CD1c-positive myeloid dendritic cell (primary cell): ENCODE measurements at regions not wholly inside any gene's neighbourhood (a gene's known extent, or its start where the extent isn't known, plus 50 kb on each side); places are given as distances from the start of the nearest gene placed in this dataset.

ENCODE experiments used
- DNase-seq: peaks from one replicate; pipeline ENCODE4 v3.0.0-alpha.2; 2016; ENCODE audit errors: extremely low spot score

DNA sequence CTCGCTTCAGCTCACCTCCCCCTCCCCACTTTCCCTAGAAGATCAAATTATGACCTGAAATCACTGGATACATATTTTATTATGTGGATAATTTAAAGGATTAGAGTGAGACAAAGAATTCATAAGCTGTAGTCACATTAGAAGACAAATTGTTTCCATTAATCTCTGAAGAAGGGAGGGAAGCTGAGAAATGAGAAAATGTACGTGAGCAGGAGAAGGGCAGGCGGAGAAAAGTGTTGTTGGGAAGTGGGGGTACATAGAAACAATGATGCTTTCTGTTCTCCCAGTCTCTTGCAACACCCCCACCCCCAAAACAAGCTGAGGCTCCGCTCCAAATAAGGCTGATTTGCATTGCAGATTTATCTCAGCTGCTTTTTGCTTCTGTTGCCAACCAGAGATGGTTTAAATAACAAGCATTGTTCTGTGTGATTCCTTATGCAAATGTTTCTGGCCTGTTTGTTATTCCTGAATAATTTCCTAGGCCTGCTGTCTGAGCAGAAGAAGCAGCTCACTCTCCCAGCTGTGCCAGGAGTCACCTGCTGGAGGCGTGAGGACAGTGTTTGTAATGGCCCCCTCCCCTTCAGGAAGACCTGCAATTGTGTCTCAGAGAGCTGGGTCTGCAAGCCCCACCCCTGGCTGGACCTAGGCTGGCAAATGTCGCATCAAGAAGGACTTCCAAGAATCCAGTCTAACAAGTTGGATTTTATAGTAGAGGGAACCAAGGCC is 121.8 kb upstream of the TNR start:
- DNase-seq, result no peak

- no peak for DNase-seq
Measured at GRCh38 chr1:175864625-175865024, 121.2 kb upstream of the TNR start.

DNA sequence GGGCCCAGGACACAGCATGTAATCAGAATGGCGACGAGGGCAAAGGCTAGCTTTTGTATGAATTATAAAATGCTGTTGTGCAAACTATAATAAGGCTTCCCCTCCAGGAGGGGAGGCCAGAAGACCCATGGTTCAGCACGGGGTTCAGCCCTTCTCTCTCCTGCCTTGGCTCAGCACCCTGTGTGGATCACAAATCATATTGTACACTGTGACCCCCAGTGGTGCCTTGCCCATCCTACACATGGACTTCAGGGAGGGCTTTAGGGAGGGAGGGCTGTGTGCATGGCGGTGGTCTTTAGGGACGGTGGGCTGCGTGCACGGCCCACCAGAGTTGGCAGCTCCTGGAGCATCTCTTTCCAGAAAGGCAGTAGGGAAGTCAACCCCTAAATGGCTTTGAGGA is 120.8 kb upstream of the TNR start:
- no peak for DNase-seq

GRCh38 chr1:175863299-175864050 is 120.1 kb upstream of the TNR start:
- no peak for DNase-seq

DNA sequence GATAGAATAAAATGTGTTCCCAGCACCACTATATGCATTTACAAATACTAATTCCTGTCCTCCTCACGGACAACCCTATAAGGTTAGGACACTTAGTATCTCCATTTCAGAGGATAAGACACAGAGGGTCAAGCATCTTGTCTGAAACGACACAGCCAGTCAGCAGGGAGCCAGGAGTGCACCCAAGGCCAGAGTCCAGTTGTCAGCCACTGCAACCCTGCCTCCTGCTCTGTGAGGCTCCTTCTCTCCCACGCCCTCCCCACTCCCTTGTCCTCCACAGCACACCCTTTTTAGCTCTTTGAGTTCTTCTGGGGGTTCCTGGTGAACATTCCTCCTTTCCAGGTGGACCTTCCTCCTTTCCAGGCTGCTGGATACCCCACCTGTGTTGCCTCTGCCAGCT is 119.0 kb upstream of the TNR start:
- DNase-seq, result no peak

- no peak for DNase-seq
Measured at GRCh38 chr1:175861626-175862367, 118.4 kb upstream of the TNR start.

GRCh38 chr1:175857756-175858155 is 114.4 kb upstream of the TNR start:
- DNase-seq, result no peak

DNA sequence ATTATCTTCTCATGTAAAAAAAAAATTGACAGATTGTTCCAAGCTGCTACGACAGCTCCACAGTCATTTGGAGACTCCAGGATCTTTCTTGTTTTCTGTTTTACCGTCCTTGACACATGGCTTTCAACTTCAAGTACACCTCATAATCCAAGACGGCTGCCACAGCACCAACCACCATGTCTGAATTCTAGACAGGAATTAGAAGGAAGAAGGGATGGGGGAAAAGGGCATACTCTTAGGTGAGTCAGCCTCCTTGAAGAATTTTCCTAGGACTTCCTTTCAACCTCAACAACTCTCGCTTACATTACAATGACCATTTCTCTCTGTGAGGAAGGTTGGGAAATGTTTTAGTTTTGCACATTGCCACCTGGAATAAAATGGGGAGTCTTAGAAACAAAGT is 110.3 kb upstream of the TNR start:
- no peak for DNase-seq

DNA sequence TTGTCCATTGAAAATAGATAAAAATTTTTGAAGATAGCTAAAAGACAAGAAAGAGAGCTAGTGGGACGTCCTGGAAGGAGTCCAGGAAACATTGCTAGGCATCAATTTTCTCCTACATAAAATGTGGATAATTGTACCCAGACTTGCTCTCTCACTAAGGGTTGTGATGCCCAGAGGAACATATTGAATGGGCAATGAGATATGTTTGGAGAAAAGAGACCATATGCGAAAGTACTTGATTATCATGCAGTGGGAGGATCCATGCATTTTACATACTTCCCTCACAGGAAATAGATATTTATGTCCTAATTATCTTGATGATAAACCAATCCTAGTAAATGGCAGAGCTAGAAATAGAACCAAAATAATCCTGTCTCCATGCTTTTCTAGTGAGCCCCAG is 108.4 kb upstream of the TNR start:
- DNase-seq, result no peak

DNA sequence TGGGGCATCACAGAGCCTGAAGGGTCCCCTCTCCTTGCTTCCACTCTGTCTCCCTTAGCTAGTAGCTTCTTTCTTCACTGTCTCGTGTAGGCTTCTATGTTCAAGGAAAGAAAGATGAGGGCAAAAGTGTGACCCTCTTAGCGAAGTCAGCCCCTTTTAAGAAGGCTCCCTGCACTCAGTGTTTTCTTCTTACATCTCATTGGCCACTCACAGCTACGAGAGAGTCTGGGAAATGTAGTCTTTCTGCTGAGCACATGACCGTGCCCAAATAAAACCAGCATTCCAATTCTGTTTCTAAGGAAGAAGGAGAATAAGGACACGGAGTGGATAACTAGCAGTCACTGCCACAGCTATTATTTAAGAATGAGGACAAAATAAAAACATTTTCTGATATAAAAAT is 104.9 kb upstream of the TNR start:
- DNase-seq, result no peak

GRCh38 chr1:175845985-175846384 is 102.6 kb upstream of the TNR start:
- no peak for DNase-seq

DNA sequence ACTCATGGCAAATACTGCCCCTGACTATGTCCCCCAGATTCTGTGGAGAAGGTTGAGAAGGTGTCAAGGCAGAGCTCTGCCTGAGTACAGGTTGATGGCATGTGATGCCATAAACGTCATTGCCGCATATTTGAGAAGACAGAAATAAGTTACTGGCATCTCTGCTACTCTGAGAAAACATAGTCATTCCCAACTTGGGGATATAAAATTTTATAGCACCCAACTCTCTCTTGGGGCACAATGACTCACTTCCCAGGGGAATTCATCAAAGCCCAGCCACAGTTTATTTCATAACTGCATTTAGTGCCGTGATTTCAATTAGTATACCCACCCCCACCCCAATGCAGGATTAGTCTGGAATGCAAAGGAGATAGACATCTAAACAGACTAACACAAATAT is 101.9 kb upstream of the TNR start:
- DNase-seq, result no peak

DNA sequence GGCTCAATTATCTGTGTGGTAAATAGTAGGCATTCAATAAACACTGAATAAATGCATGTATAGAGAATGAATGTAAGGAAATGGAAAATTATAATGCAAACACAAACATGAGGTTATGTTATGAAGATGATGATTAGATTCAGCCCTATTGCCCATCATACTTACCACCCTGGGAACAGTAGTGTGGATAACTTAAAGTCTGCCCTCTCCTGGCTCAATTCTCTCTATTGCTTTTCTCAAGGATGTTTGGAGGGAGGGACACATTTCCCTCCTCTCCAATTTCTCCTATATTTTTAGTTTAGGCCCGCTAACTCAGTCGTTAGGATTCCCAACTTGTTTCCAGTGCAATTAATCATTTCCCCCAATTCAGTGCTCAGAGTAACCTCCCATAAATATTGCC is 101.5 kb upstream of the TNR start:
- no peak for DNase-seq

DNA sequence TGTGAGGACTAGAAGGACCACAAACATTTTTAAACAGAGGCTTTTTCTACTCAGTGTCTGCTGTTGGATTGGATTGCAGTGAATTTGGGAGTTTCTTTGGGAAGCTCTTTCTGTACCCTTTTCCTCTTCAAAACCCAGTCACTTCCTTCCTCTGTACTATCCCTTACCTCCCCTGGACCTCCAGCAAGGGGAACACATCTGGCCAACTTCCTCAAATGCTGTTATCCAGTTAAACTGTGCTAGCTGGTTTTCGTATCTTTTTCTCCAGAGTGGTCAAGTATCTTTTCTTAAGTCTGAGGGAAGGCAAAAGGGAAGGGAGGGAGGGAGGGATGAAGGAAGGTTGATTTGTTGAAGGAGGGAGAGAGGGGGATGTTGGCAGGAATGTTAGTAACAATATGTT is 99.2 kb upstream of the TNR start:
- DNase-seq, result no peak

DNA sequence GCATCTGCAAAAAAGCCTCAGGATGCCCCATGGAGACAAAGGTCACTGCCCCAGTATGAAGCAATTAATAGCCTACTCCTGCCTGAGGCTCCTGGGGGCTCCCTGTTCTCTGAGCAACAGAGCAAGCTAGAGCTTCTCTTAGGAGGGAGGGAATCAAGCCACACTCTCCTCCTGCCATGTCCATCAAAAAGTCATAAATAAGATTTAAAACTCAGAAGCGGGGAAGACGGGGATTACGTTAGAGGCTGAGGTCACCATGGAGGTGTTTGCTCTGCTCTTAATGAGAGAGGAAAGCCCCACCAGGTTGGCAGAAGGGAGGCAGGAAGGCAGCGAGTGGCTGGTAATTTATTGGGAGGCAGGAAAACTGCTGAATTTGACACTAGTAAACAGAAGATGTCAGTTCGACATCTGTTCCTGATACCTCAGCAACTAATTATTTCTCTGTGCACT is 98.4 kb upstream of the TNR start:
- DNase-seq, result no peak

DNA sequence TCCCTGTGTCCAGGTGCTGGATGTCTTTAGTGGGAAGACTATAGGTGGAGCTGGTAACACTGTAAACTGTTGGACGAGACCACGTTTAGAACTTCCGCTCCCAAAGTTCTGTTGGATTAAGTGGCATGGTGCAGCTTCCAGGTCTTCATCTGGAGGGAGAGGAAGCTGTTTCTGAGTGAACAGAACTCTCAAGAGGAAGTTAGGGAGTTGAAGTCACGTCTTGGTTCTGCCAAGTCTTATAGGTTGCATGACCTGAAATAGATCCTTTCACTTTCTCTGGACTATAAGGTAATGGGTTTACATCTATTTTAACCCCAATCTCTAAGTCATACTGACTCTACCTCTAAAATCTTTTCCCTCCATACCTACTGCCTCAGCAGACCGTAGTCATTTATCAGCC is 97.4 kb upstream of the TNR start:
- DNase-seq, result no peak

DNA sequence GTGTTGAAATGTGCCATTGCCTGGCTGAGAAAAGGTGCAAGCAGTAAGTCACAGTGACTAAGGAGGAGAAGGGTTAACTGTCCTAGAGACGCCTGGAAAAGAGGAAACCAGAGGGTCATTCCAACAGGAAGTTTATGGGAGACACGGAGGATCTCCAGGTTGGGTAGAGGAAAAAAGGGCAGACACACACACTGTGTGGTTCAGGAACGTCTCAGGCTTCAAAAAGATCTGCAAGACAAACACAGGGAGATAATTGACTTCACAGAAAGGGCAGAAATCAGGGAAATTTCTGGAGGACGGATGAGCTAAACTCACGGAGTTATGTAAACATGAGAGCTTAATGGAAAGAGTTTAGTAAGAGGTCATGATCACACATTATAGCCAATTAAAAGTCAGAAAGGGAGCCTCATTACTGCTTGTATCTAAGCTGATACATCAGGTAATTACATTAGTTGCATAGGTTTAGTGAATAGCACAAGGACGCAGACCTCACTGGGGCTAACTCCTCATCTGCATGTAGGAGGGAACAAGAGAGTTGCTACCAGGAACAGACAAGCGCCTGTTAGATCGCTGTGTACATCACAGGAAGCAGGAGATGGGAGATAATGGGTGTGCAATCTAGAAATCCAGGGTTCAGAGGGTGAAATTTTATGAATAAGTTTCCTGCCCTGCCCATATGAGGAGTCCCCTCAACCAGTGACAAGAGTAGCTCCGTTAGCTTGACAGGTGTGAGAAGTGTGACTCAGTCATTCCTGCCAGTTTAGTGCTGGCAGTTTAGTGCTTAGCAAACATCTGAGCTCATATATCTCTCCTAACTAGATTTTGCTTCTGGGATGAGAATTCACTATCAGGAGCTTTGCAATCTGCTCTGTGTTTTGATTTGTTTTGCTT is 96.6 kb upstream of the TNR start:
- no peak for DNase-seq

DNA sequence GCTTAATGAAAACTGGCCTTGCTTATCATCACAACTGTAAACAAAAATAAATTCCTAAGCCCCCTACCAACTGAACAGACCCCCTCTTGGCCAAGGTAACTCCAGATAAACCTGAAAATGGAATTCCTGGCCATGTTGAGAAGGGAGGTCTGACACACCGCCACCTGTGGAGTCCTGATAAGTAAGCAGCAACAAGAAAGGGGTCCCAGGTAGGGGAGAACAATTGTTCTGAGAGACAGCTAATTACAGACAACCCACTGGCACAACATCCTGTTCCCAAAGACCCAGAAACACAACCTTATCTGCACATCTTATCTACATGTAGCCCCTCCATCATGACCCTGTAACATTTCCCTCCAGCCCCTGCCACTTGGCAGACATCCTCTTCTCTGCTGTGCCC is 91.2 kb upstream of the TNR start:
- DNase-seq, result no peak

- DNase-seq, result no peak
Measured at GRCh38 chr1:175833951-175834350, 90.6 kb upstream of the TNR start.

GRCh38 chr1:175833502-175833901 is 90.1 kb upstream of the TNR start:
- no peak for DNase-seq

- DNase-seq, result no peak
Measured at GRCh38 chr1:175830500-175830899, 87.1 kb upstream of the TNR start.

GRCh38 chr1:175829845-175830244 is 86.5 kb upstream of the TNR start:
- DNase-seq, result no peak
